Activated CD4-positive, CD25-positive, alpha-beta regulatory T cell treated with anti-CD3 and anti-CD28 coated beads, Interleukin-2, amount 50 U/mL, for 24 hours (primary cell): ENCODE measurements at regions not wholly inside any gene's neighbourhood (a gene's known extent, or its start where the extent isn't known, plus 50 kb on each side); places are given as distances from the start of the nearest gene placed in this dataset.

Experiments
- ATAC-seq, 2 donors: fragments of 150-1000 bp; cut with Tn5 transposase; one replicate each; pipeline ENCODE4 v1.10.0; 2021; ENCODE audit warnings: mild to moderate bottlenecking in 1 of 2, moderate library complexity in 1 of 2

- ATAC-seq: no peak
These were observed 207.2 kb upstream of the DAPK1 start for GRCh38 chr9:87290241-87291052.

GRCh38 chr9:87292449-87293191, 205.0 kb upstream of the DAPK1 start:
- ATAC-seq: no peak

GRCh38 chr9:87294126-87294525, 203.5 kb upstream of the DAPK1 start:
- no peak for ATAC-seq

- ATAC-seq: no peak
These were observed 196.8 kb upstream of the DAPK1 start for GRCh38 chr9:87300915-87301314.

GRCh38 chr9:87301371-87301770, 196.3 kb upstream of the DAPK1 start:
- no peak for ATAC-seq

GRCh38 chr9:87305151-87305550, 192.5 kb upstream of the DAPK1 start:
- ATAC-seq: no peak

GRCh38 chr9:87306006-87306405, 191.7 kb upstream of the DAPK1 start:
- ATAC-seq: no peak

GRCh38 chr9:87307848-87308247, 189.8 kb upstream of the DAPK1 start:
- no peak for ATAC-seq

- no peak for ATAC-seq
These were observed 188.4 kb upstream of the DAPK1 start for GRCh38 chr9:87309236-87309635.

- ATAC-seq: no peak
These were observed 186.7 kb upstream of the DAPK1 start for GRCh38 chr9:87310827-87311523.

GRCh38 chr9:87319656-87320055, 178.0 kb upstream of the DAPK1 start:
- no peak for ATAC-seq

GRCh38 chr9:87320146-87320884, 177.4 kb upstream of the DAPK1 start:
- no peak for ATAC-seq

- ATAC-seq: no peak
These were observed 174.6 kb upstream of the DAPK1 start for GRCh38 chr9:87322840-87323635.

- ATAC-seq: no peak
These were observed 173.7 kb upstream of the DAPK1 start for GRCh38 chr9:87323928-87324327.

GRCh38 chr9:87324613-87325194, 173.0 kb upstream of the DAPK1 start:
- no peak for ATAC-seq

- no peak for ATAC-seq
These were observed 170.0 kb upstream of the DAPK1 start for GRCh38 chr9:87327575-87328125.

GRCh38 chr9:87333802-87334201, 163.9 kb upstream of the DAPK1 start:
- ATAC-seq: no peak

GRCh38 chr9:87334366-87334765, 163.3 kb upstream of the DAPK1 start:
- no peak for ATAC-seq

GRCh38 chr9:87336407-87336806, 161.3 kb upstream of the DAPK1 start:
- no peak for ATAC-seq

- no peak for ATAC-seq
These were observed 160.7 kb upstream of the DAPK1 start for GRCh38 chr9:87336914-87337333.
